OCI-LY3 (cell line): ENCODE measurements at regions not wholly inside any gene's neighbourhood (a gene's known extent, or its start where the extent isn't known, plus 50 kb on each side); places are given as distances from the start of the nearest gene placed in this dataset.

Experiments used
- H2AFZ ChIP-seq: fragments of 200-600, 300-600 bp; shearing (Covaris generic); 2 replicates; pipeline ENCODE4 v1.6.0; 2014; ENCODE audit warnings: antibody characterized with exemption, low read depth, low read length
- H3K27ac ChIP-seq: fragments of 200-600, 300-600 bp; sonication (generic); 2 replicates; pipeline ENCODE4 v1.5.1; 2014; ENCODE audit warnings: mild to moderate bottlenecking, low read length, moderate library complexity, mixed read lengths
- H3K27me3 ChIP-seq: fragments of 200-600, 300-600 bp; sonication (generic); 2 replicates; pipeline ENCODE4 v1.6.1; 2014; ENCODE audit warnings: low read depth, low read length, mixed read lengths
- H3K36me3 ChIP-seq: fragments of 200-600, 300-600 bp; sonication (generic); replicated peaks from 2 replicates; pipeline ENCODE3; 2014; ENCODE audit warnings: low read depth, low read length, mixed read lengths
- H3K4me1 ChIP-seq: fragments of 300-600, 200-600 bp; sonication (generic); 2 replicates; pipeline ENCODE4 v1.6.1; 2014; ENCODE audit warnings: low read length, mixed read lengths
- H3K4me2 ChIP-seq: fragments of 200-600, 300-600 bp; sonication (generic); 2 replicates; pipeline ENCODE4 v1.6.1; 2014; ENCODE audit warnings: low read length, mixed read lengths
- H3K4me3 ChIP-seq: fragments of 300-600, 200-600 bp; sonication (generic); 2 replicates; pipeline ENCODE4 v1.5.1; 2014; ENCODE audit warnings: antibody characterized with exemption, mild to moderate bottlenecking, low read length, moderate library complexity
- H3K79me2 ChIP-seq: fragments of 300-600, 200-600 bp; shearing (Covaris generic); 2 replicates; pipeline ENCODE4 v1.6.1; 2014; ENCODE audit warnings: mild to moderate bottlenecking, low read length, mixed read lengths
- H3K9ac ChIP-seq: fragments of 300-600, 200-600 bp; shearing (Covaris generic); 2 replicates; pipeline ENCODE4 v1.6.0; 2014; ENCODE audit warnings: mild to moderate bottlenecking, low read length, moderate library complexity
- H3K9me3 ChIP-seq: fragments of 200-600, 300-600 bp; shearing (Covaris generic); 2 replicates; pipeline ENCODE4 v1.6.1; 2014; ENCODE audit warnings: low read length, mixed read lengths; ENCODE audit not compliant: insufficient read depth
- H4K20me1 ChIP-seq: fragments of 200-600, 300-600 bp; sonication (generic); 2 replicates; pipeline ENCODE4 v1.6.1; 2016; ENCODE audit warnings: low read length, mixed read lengths; ENCODE audit not compliant: insufficient read depth
- CTCF ChIP-seq: fragments of 200-600, 300-600 bp; sonication (generic); IDR thresholded peaks from 2 replicates; pipeline ENCODE4 v1.5.1; 2014; ENCODE audit warnings: antibody characterized with exemption, low read length, low read depth
- EZH2phosphoT487 ChIP-seq: fragments of 200-600 bp; shearing (Covaris generic); IDR thresholded peaks from 2 replicates; pipeline ENCODE4 v1.6.1; 2018; ENCODE audit warnings: antibody characterized with exemption, mixed run types, low read depth

GRCh38 chr3:182244222-182244971 is 532.7 kb downstream of the SOX2 start:
- Histone ChIP-seq H3K4me1 (peaks cover 6% of the 10 kb centered on the region), H3K27ac (no peak overlapping the region), H3K9me3 (no peaks in the 10 kb centered on the region), H3K4me2 (no peak overlapping the region), H3K79me2 (no peaks in the 10 kb centered on the region), H3K27me3 (no peaks in the 10 kb centered on the region), H3K36me3 (no peaks in the 10 kb centered on the region), H4K20me1 (no peaks in the 10 kb centered on the region), H3K4me3 (no peak overlapping the region), H3K9ac (no peak overlapping the region), H2AFZ (no peak overlapping the region)
- TF ChIP-seq CTCF (no peak), EZH2phosphoT487 (no peak)

GRCh38 chr3:182245059-182245458 is 533.3 kb downstream of the SOX2 start:
- no peaks in the 10 kb centered on the region for H4K20me1 ChIP-seq

GRCh38 chr3:182246870-182247269 is 535.1 kb downstream of the SOX2 start:
- H3K79me2 ChIP-seq: no peaks in the 10 kb centered on the region
- no peak overlapping the region for H3K4me3 ChIP-seq
- no peak overlapping the region for H3K9ac ChIP-seq
- H3K27me3 ChIP-seq: no peaks in the 10 kb centered on the region
- H4K20me1 ChIP-seq: no peaks in the 10 kb centered on the region
- no peaks in the 10 kb centered on the region for H3K9me3 ChIP-seq
- peak overlapping the region; percentile 14; the same call in 1 of the 2 replicates for H3K4me2 ChIP-seq
- H2AFZ ChIP-seq: 0 out of 2 replicates have a peak overlapping the region, but pooled peaks have one; percentile 49
- H3K27ac ChIP-seq: no peak overlapping the region
- TF ChIP-seq EZH2phosphoT487 (no peak), CTCF (no peak)
- peaks cover 6% of the 10 kb centered on the region for H3K4me1 ChIP-seq
- no peaks in the 10 kb centered on the region for H3K36me3 ChIP-seq

More at GRCh38 chr3:182245059-182245458, 533.3 kb downstream of the SOX2 start:
- TF ChIP-seq EZH2phosphoT487 (no peak), CTCF (no peak)
- no peaks in the 10 kb centered on the region for H3K9me3 ChIP-seq
- H3K9ac ChIP-seq: no peak overlapping the region
- no peaks in the 10 kb centered on the region for H3K79me2 ChIP-seq
- H3K4me1 ChIP-seq: peaks cover 6% of the 10 kb centered on the region
- no peak overlapping the region for H3K4me2 ChIP-seq
- H2AFZ ChIP-seq: no peak overlapping the region
- H3K4me3 ChIP-seq: no peak overlapping the region
- H3K27ac ChIP-seq: no peak overlapping the region
- no peaks in the 10 kb centered on the region for H3K27me3 ChIP-seq
- H3K36me3 ChIP-seq: no peaks in the 10 kb centered on the region

- Histone ChIP-seq H3K4me1 (peaks cover 6% of the 10 kb centered on the region), H3K4me2 (no peak overlapping the region), H3K9me3 (no peaks in the 10 kb centered on the region), H2AFZ (peak overlapping the region; percentile 69; the same call in 1 of the 2 replicates), H3K9ac (no peak overlapping the region), H3K4me3 (no peak overlapping the region), H3K36me3 (no peaks in the 10 kb centered on the region), H4K20me1 (no peaks in the 10 kb centered on the region), H3K27me3 (no peaks in the 10 kb centered on the region), H3K27ac (no peak overlapping the region), H3K79me2 (no peaks in the 10 kb centered on the region)
- no peak for TF ChIP-seq EZH2phosphoT487
- peak; percentile 44 for TF ChIP-seq CTCF
Measured at GRCh38 chr3:182248349-182248880, 536.7 kb downstream of the SOX2 start.
